ENCODE measurements at regions not wholly inside any gene's neighbourhood (a gene's known extent, or its start where the extent isn't known, plus 50 kb on each side); places are given as distances from the start of the nearest gene placed in this dataset.

- DNase-seq = no peak
These were observed 75.0 kb downstream of the PTPDC1 start for GRCh38 chr9:94159069-94159939.

- no peak for DNase-seq
These were observed 76.6 kb downstream of the PTPDC1 start for GRCh38 chr9:94160594-94161501.

GRCh38 chr9:94161673-94162072 lies 77.4 kb downstream of the PTPDC1 start:
- DNase-seq = no peak

- DNase-seq = no peak
These were observed 80.7 kb downstream of the PTPDC1 start for GRCh38 chr9:94164806-94165549.

GRCh38 chr9:94165592-94166235 lies 81.5 kb downstream of the PTPDC1 start:
- DNase-seq = peak; percentile 95 to 97

GRCh38 chr9:94166236-94166975 lies 82.1 kb downstream of the PTPDC1 start:
- peak; percentile 94 for DNase-seq

- DNase-seq = no peak
These were observed 82.7 kb downstream of the PTPDC1 start for GRCh38 chr9:94166976-94167346.

- DNase-seq = no peak
These were observed 83.2 kb downstream of the PTPDC1 start for GRCh38 chr9:94167376-94167890.

GRCh38 chr9:94168203-94169000 lies 84.1 kb downstream of the PTPDC1 start:
- DNase-seq = no peak

- DNase-seq = no peak
These were observed 85.7 kb downstream of the PTPDC1 start for GRCh38 chr9:94169968-94170367.

GRCh38 chr9:94173632-94174031 lies 85.5 kb upstream of the ZNF169 start:
- peak; percentile 41 to 60 for DNase-seq

- no peak for DNase-seq
These were observed 84.9 kb upstream of the ZNF169 start for GRCh38 chr9:94174164-94174563.

- no peak for DNase-seq
These were observed 83.4 kb upstream of the ZNF169 start for GRCh38 chr9:94175669-94176068.

- DNase-seq = no peak
These were observed 82.5 kb upstream of the ZNF169 start for GRCh38 chr9:94176608-94177007.

GRCh38 chr9:94178927-94179326 lies 80.2 kb upstream of the ZNF169 start:
- DNase-seq = no peak

- no peak for DNase-seq
These were observed 77.5 kb upstream of the ZNF169 start for GRCh38 chr9:94181408-94182181.

- no peak for DNase-seq
These were observed 76.6 kb upstream of the ZNF169 start for GRCh38 chr9:94182532-94182931.

GRCh38 chr9:94183240-94183999 lies 75.7 kb upstream of the ZNF169 start:
- DNase-seq = no peak

- no peak for DNase-seq
These were observed 70.9 kb upstream of the ZNF169 start for GRCh38 chr9:94188246-94188645.

All from activated T-cell treated with anti-CD3 and anti-CD28 coated beads, Interleukin-2, amount 50 U/mL, for 48 hours (primary cell).